Panc1 (cell line): ENCODE measurements at regions not wholly inside any gene's neighbourhood (a gene's known extent, or its start where the extent isn't known, plus 50 kb on each side); places are given as distances from the start of the nearest gene placed in this dataset.

Experiments used
- ATAC-seq: fragments of 200-7000 bp; cut with Tn5 transposase; 2 replicates; pipeline ENCODE4 v1.9.1; 2020; ENCODE audit warnings: mild to moderate bottlenecking, moderate library complexity
- BruUV-seq: library from RNA; stranded (reverse); fragments of 400-500 nt; replicated peaks from 2 replicates; lab custom pipeline; 2021; lab: Mats Ljungman, UMichigan
- CTCF ChIA-PET: fragments of 300-600 bp; sonication (Branson Sonifier 250); formaldehyde crosslinking; loops from one replicate; lab custom pipeline; 2022; ENCODE audit warnings: antibody characterized with exemption; lab: Charles Lee
- POLR2A ChIA-PET: fragments of 300-600 bp; sonication (Branson Sonifier 250); formaldehyde crosslinking; loops from one replicate; lab custom pipeline; 2022; ENCODE audit warnings: antibody characterized with exemption; lab: Charles Lee
- DNase-seq: peaks from one replicate; pipeline ENCODE4 v3.0.0-alpha.2; 2010; ENCODE audit warnings: low read depth, low spot score
- H3K27ac ChIP-seq: 2 replicates; pipeline ENCODE4 v1.5.1; 2011; ENCODE audit warnings: mild to moderate bottlenecking, low read length, inconsistent platforms
- H3K27me3 ChIP-seq: fragments of 200-500 bp; sonication (Bioruptor generic); 2 replicates; pipeline ENCODE4 v1.6.0; 2014; ENCODE audit warnings: low read length, inconsistent platforms; ENCODE audit not compliant: control insufficient read depth, insufficient read depth
- H3K36me3 ChIP-seq: fragments of 200-500 bp; sonication (Bioruptor generic); 2 replicates; pipeline ENCODE4 v1.5.1; 2014; ENCODE audit warnings: inconsistent platforms, mild to moderate bottlenecking, low read length, moderate library complexity; ENCODE audit not compliant: control insufficient read depth, insufficient read depth
- H3K4me1 ChIP-seq: 2 replicates; pipeline ENCODE4 v1.5.1; 2011; ENCODE audit warnings: inconsistent platforms, mild to moderate bottlenecking, low read length, moderate library complexity; ENCODE audit not compliant: control insufficient read depth, insufficient read depth
- H3K4me3 ChIP-seq, 2 experiments: 2 replicates each; pipeline ENCODE4 v1.5.1; 2011 to 2012; ENCODE audit warnings: low read depth in 2 of 2, low read length in 2 of 2, mild to moderate bottlenecking in 2 of 2, inconsistent platforms in 1 of 2, moderate library complexity in 1 of 2
- H3K9me3 ChIP-seq: fragments of 200-500 bp; sonication (Bioruptor generic); 2 replicates; pipeline ENCODE4 v1.5.1; 2014; ENCODE audit warnings: low read depth, mild to moderate bottlenecking, inconsistent platforms, low read length, moderate library complexity; ENCODE audit not compliant: control insufficient read depth, insufficient read depth
- POLR2AphosphoS5 ChIP-seq: IDR thresholded peaks from 2 replicates; pipeline ENCODE4 v1.6.1; 2012; ENCODE audit warnings: mild to moderate bottlenecking, low read depth, low read length, moderate library complexity
- SIN3A ChIP-seq: IDR thresholded peaks from 2 replicates; pipeline ENCODE4 v1.6.1; 2012; ENCODE audit warnings: low read depth, mild to moderate bottlenecking, low read length, moderate library complexity, borderline replicate concordance; ENCODE audit not compliant: insufficient read depth
- TCF7L2 ChIP-seq: IDR thresholded peaks from 2 replicates; pipeline ENCODE4 v1.6.1; 2011; ENCODE audit warnings: mild to moderate bottlenecking, low read depth, low read length, inconsistent platforms
- in situ Hi-C: cut with HindIII; loops from 2 replicates; pipeline ENCODE4 v1.10.0; 2016; ENCODE audit warnings: low sequenced_read_pairs, low pct_unique_long_range_greater_than_20kb
- intact Hi-C: fragments of 100-400 bp; cut with micrococcal nuclease; formaldehyde crosslinking; loops from one replicate; pipeline ENCODE4 v1.10.0; 2022; ENCODE audit not compliant: unreplicated experiment
- TF ChIP-seq, protein P1 (sequence below): fragments of 450-650 bp; IDR thresholded peaks from 2 replicates; pipeline ENCODE4 v1.5.1; 2017; ENCODE audit warnings: mild to moderate bottlenecking
- TF ChIP-seq, protein P2 (sequence below), 2 experiments: IDR thresholded peaks; 2 replicates each; pipeline ENCODE4 v1.6.1; 2011 to 2012; ENCODE audit warnings: low read depth in 2 of 2, control low read depth in 1 of 2, low read length in 1 of 2, mild to moderate bottlenecking in 1 of 2, moderate library complexity in 1 of 2; ENCODE audit not compliant: insufficient read depth in 1 of 2

DNA sequence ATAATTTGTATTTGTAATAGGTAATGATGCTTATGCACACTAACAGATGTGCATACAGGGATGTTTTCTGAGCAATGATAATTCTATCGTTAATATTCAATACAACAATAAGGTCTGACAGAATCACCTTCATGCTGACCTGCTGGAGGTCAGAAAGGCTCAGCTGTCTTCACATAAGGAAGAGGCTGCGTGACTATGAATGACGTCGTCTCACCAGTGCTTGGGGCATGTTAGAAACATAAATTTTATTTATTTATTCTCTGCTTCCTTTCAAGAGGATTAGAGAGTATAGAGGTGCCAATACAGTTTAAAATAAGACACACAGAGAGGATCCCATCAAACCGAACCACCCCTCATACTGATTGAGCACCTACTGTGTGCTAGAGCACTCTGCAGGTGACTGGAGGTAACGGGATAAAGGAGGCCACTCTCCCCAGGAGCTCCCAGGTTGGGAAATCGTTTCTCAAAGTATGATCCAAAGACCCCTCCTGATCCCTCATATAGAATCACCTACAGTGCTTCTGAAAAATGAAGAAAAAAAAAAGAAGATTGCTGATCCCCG is 265.6 kb upstream of the NPVF start:
- Histone ChIP-seq H3K4me1 (no peaks in the 10 kb centered on the region), H3K36me3 (no peaks in the 10 kb centered on the region), H3K9me3 (no peaks in the 10 kb centered on the region), H3K27ac (no peak overlapping the region), H3K4me3 (no peak overlapping the region), H3K27me3 (no peaks in the 10 kb centered on the region)
- ChIA-PET CTCF (no interaction called here), POLR2A (no interaction called here)
- no TSS peak for BruUV-seq
- intact Hi-C loops = no loop called here
- TF ChIP-seq TCF7L2 = no peak
- TF ChIP-seq POLR2AphosphoS5 = no peak
- no peak for TF ChIP-seq SIN3A
- TF ChIP-seq, protein P1, sequence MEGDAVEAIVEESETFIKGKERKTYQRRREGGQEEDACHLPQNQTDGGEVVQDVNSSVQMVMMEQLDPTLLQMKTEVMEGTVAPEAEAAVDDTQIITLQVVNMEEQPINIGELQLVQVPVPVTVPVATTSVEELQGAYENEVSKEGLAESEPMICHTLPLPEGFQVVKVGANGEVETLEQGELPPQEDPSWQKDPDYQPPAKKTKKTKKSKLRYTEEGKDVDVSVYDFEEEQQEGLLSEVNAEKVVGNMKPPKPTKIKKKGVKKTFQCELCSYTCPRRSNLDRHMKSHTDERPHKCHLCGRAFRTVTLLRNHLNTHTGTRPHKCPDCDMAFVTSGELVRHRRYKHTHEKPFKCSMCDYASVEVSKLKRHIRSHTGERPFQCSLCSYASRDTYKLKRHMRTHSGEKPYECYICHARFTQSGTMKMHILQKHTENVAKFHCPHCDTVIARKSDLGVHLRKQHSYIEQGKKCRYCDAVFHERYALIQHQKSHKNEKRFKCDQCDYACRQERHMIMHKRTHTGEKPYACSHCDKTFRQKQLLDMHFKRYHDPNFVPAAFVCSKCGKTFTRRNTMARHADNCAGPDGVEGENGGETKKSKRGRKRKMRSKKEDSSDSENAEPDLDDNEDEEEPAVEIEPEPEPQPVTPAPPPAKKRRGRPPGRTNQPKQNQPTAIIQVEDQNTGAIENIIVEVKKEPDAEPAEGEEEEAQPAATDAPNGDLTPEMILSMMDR = no peak
- TF ChIP-seq, protein P2, sequence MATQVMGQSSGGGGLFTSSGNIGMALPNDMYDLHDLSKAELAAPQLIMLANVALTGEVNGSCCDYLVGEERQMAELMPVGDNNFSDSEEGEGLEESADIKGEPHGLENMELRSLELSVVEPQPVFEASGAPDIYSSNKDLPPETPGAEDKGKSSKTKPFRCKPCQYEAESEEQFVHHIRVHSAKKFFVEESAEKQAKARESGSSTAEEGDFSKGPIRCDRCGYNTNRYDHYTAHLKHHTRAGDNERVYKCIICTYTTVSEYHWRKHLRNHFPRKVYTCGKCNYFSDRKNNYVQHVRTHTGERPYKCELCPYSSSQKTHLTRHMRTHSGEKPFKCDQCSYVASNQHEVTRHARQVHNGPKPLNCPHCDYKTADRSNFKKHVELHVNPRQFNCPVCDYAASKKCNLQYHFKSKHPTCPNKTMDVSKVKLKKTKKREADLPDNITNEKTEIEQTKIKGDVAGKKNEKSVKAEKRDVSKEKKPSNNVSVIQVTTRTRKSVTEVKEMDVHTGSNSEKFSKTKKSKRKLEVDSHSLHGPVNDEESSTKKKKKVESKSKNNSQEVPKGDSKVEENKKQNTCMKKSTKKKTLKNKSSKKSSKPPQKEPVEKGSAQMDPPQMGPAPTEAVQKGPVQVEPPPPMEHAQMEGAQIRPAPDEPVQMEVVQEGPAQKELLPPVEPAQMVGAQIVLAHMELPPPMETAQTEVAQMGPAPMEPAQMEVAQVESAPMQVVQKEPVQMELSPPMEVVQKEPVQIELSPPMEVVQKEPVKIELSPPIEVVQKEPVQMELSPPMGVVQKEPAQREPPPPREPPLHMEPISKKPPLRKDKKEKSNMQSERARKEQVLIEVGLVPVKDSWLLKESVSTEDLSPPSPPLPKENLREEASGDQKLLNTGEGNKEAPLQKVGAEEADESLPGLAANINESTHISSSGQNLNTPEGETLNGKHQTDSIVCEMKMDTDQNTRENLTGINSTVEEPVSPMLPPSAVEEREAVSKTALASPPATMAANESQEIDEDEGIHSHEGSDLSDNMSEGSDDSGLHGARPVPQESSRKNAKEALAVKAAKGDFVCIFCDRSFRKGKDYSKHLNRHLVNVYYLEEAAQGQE (IDR thresholded peaks at IDR 0.05; ENCODE audit: insufficient read depth in 1 of 2, low read depth in 2 of 2, low read length in 1 of 2) = no peak
- DNase-seq (no peak), ATAC-seq (no peak)
- in situ Hi-C loops = no loop called here

DNA sequence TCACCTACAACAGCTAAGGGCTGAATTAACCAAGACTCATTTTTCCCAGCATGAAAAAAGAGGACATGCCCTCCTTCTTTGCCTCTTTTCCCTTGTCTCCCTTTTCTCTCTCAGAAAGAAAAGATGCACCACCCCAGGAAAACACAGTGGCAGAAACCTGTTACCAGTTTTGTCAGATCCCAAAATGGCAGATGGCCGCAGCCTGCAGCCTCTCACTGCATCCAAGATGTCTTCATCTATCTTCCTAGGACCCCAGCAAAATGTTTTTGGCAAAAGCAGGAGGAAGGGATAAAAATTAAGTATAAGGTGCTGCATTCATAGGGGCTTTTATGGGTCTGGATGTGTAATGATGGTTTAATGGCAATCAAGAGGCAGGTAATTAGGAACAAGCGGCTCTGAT is 266.6 kb upstream of the NPVF start:
- TF ChIP-seq, protein P1 = no peak
- TF ChIP-seq POLR2AphosphoS5 = no peak
- no peak for TF ChIP-seq TCF7L2
- no peak for TF ChIP-seq SIN3A
- TF ChIP-seq, protein P2 (IDR thresholded peaks at IDR 0.05; ENCODE audit: insufficient read depth in 1 of 2, low read depth in 2 of 2, low read length in 1 of 2) = no peak
- no peaks in the 10 kb centered on the region for H3K36me3 ChIP-seq

More for the DNA sequence above, 266.6 kb upstream of the NPVF start:
- in situ Hi-C loops (no loop called here), intact Hi-C loops (no loop called here)
- Histone ChIP-seq H3K27me3 (no peaks in the 10 kb centered on the region), H3K9me3 (no peaks in the 10 kb centered on the region), H3K4me1 (no peaks in the 10 kb centered on the region), H3K27ac (no peak overlapping the region), H3K4me3 (no peak overlapping the region)
- ChIA-PET CTCF (no interaction called here), POLR2A (no interaction called here)
- ATAC-seq (no peak), DNase-seq (no peak)
- no TSS peak for BruUV-seq
